ENCODE measurements at regions not wholly inside any gene's neighbourhood (a gene's known extent, or its start where the extent isn't known, plus 50 kb on each side); places are given as distances from the start of the nearest gene placed in this dataset.

DNA sequence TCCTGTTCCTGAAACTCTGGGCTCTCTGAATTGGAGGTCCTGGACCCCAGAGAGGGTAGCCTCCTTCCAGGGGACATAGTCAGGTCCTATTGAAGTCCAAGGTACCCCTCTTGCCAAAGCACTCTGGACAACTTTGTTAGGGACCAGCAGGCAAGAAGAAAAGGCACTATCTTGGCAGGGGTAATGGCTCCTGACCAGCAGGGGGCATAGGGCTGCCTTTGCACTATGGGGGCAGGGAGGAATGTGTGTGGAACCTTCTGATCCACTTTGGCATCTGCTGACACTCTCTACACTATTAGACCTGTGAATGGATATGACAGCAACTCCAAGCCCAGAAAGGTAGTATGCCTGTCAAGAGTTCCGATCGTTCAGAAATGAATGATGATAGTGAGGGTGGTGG is 179.0 kb upstream of the CD180 start:
- WGBS, result 98% methylated on average over 2 of the region's 2 CpGs
- Histone ChIP-seq H3K36me3 (ENCODE audit: control insufficient read depth in 2 of 2, insufficient read depth in 2 of 2, low read length in 1 of 2) (no peaks in the 10 kb centered on the region), H3K9me3 (ENCODE audit: control insufficient read depth in 2 of 2, insufficient read depth in 1 of 2, low read length in 1 of 2) (no peaks in the 10 kb centered on the region), H3K27me3 (ENCODE audit: control insufficient read depth in 2 of 2, insufficient read depth in 1 of 2, low read length in 1 of 2) (no peaks in the 10 kb centered on the region), H3K4me3 (ENCODE audit: low read length in 2 of 2) (no peak overlapping the region), H3K27ac (ENCODE audit: low read depth in 1 of 2, low read length in 1 of 2) (no peak overlapping the region), H3K4me1 (ENCODE audit: control insufficient read depth in 2 of 2, insufficient read depth in 2 of 2, low read length in 2 of 2) (no peaks in the 10 kb centered on the region)
- no peak for DNase-seq (ENCODE audit: low read depth in 6 of 9, low spot score in 9 of 9)

GRCh38 chr5:67374378-67374777 is 177.8 kb upstream of the CD180 start:
- no peaks in the 10 kb centered on the region for H3K9me3 ChIP-seq (ENCODE audit: control insufficient read depth in 2 of 2, insufficient read depth in 1 of 2, low read length in 1 of 2)
- H3K4me3 ChIP-seq (ENCODE audit: low read length in 2 of 2), result no peak overlapping the region
- H3K27me3 ChIP-seq (ENCODE audit: control insufficient read depth in 2 of 2, insufficient read depth in 1 of 2, low read length in 1 of 2), result no peaks in the 10 kb centered on the region
- DNase-seq (ENCODE audit: low read depth in 6 of 9, low spot score in 9 of 9), result no peak
- no peak overlapping the region for H3K27ac ChIP-seq (ENCODE audit: low read depth in 1 of 2, low read length in 1 of 2)
- no peaks in the 10 kb centered on the region for H3K4me1 ChIP-seq (ENCODE audit: control insufficient read depth in 2 of 2, insufficient read depth in 2 of 2, low read length in 2 of 2)
- H3K36me3 ChIP-seq (ENCODE audit: control insufficient read depth in 2 of 2, insufficient read depth in 2 of 2, low read length in 1 of 2), result no peaks in the 10 kb centered on the region
- 68% methylated on average over 2 of the region's 2 CpGs for WGBS

GRCh38 chr5:67373518-67373917 is 176.9 kb upstream of the CD180 start:
- WGBS, result 97% methylated on average over 1 of the region's 1 CpG
- DNase-seq (ENCODE audit: low read depth in 6 of 9, low spot score in 9 of 9), result no peak

GRCh38 chr5:67372887-67373286 is 176.3 kb upstream of the CD180 start:
- Histone ChIP-seq H3K4me1 (ENCODE audit: control insufficient read depth in 2 of 2, insufficient read depth in 2 of 2, low read length in 2 of 2) (no peaks in the 10 kb centered on the region), H3K27ac (ENCODE audit: low read depth in 1 of 2, low read length in 1 of 2) (no peak overlapping the region), H3K4me3 (ENCODE audit: low read length in 2 of 2) (no peak overlapping the region), H3K9me3 (ENCODE audit: control insufficient read depth in 2 of 2, insufficient read depth in 1 of 2, low read length in 1 of 2) (no peaks in the 10 kb centered on the region), H3K27me3 (ENCODE audit: control insufficient read depth in 2 of 2, insufficient read depth in 1 of 2, low read length in 1 of 2) (no peaks in the 10 kb centered on the region), H3K36me3 (ENCODE audit: control insufficient read depth in 2 of 2, insufficient read depth in 2 of 2, low read length in 1 of 2) (no peaks in the 10 kb centered on the region)
- 100% methylated on average over 1 of the region's 1 CpG for WGBS
- DNase-seq (ENCODE audit: low read depth in 6 of 9, low spot score in 9 of 9), result no peak

More at GRCh38 chr5:67373518-67373917, 176.9 kb upstream of the CD180 start:
- no peaks in the 10 kb centered on the region for H3K9me3 ChIP-seq (ENCODE audit: control insufficient read depth in 2 of 2, insufficient read depth in 1 of 2, low read length in 1 of 2)
- H3K27ac ChIP-seq (ENCODE audit: low read depth in 1 of 2, low read length in 1 of 2), result no peak overlapping the region
- no peaks in the 10 kb centered on the region for H3K4me1 ChIP-seq (ENCODE audit: control insufficient read depth in 2 of 2, insufficient read depth in 2 of 2, low read length in 2 of 2)
- H3K27me3 ChIP-seq (ENCODE audit: control insufficient read depth in 2 of 2, insufficient read depth in 1 of 2, low read length in 1 of 2), result no peaks in the 10 kb centered on the region
- H3K4me3 ChIP-seq (ENCODE audit: low read length in 2 of 2), result no peak overlapping the region
- H3K36me3 ChIP-seq (ENCODE audit: control insufficient read depth in 2 of 2, insufficient read depth in 2 of 2, low read length in 1 of 2), result no peaks in the 10 kb centered on the region

DNA sequence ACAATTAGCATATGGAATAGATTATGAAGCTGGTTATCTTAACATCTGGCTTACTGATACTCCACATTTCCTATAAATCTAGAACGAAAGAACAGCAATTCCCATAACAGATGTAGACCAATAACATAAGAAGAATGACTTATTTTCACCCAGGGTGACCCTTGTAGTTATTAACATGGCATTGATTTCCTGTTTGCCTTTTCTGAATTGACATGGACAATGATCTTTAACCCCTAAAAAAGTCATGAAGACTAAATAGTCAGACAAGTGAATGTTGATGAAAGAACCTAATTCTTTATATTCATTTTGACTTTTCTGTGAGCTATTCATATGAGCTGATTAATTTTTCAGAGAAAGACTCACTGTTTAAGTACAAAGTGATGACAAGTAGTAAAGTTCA is 175.3 kb upstream of the CD180 start:
- Histone ChIP-seq H3K9me3 (ENCODE audit: control insufficient read depth in 2 of 2, insufficient read depth in 1 of 2, low read length in 1 of 2) (no peaks in the 10 kb centered on the region), H3K4me1 (ENCODE audit: control insufficient read depth in 2 of 2, insufficient read depth in 2 of 2, low read length in 2 of 2) (no peaks in the 10 kb centered on the region), H3K4me3 (ENCODE audit: low read length in 2 of 2) (no peak overlapping the region), H3K27ac (ENCODE audit: low read depth in 1 of 2, low read length in 1 of 2) (no peak overlapping the region), H3K27me3 (ENCODE audit: control insufficient read depth in 2 of 2, insufficient read depth in 1 of 2, low read length in 1 of 2) (no peaks in the 10 kb centered on the region), H3K36me3 (ENCODE audit: control insufficient read depth in 2 of 2, insufficient read depth in 2 of 2, low read length in 1 of 2) (no peaks in the 10 kb centered on the region)
- 97% methylated on average over 1 of the region's 1 CpG for WGBS
- DNase-seq (ENCODE audit: low read depth in 6 of 9, low spot score in 9 of 9), result no peak

- no peak overlapping the region for H3K27ac ChIP-seq (ENCODE audit: low read depth in 1 of 2, low read length in 1 of 2)
- H3K4me1 ChIP-seq (ENCODE audit: control insufficient read depth in 2 of 2, insufficient read depth in 2 of 2, low read length in 2 of 2), result no peaks in the 10 kb centered on the region
- whole genome bisulfite sequencing, result 96% methylated on average over 5 of the region's 5 CpGs
- no peaks in the 10 kb centered on the region for H3K36me3 ChIP-seq (ENCODE audit: control insufficient read depth in 2 of 2, insufficient read depth in 2 of 2, low read length in 1 of 2)
- no peak overlapping the region for H3K4me3 ChIP-seq (ENCODE audit: low read length in 2 of 2)
- no peaks in the 10 kb centered on the region for H3K9me3 ChIP-seq (ENCODE audit: control insufficient read depth in 2 of 2, insufficient read depth in 1 of 2, low read length in 1 of 2)
- no peaks in the 10 kb centered on the region for H3K27me3 ChIP-seq (ENCODE audit: control insufficient read depth in 2 of 2, insufficient read depth in 1 of 2, low read length in 1 of 2)
- no peak for DNase-seq (ENCODE audit: low read depth in 6 of 9, low spot score in 9 of 9)
These were observed 170.2 kb upstream of the CD180 start for GRCh38 chr5:67366691-67367395.

DNA sequence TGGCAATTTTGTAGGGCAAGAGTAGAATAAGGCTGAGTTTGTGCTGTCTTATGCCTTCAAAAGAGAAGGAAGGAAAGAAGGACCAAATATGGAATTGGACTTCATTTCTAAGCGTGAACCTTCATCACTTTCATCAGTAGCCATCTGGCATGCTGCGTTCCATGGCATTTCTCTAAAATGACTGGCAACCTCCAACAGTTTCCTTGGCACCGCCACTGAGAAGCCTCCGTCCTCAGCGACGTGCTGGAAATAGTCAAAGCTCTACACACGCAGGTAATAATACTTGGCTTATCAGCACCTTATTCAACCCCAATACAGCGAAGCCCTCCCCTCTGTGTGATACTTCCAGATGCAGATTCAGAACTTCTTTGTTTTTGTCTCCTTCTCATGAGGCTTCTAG is 169.7 kb upstream of the CD180 start:
- Histone ChIP-seq H3K4me3 (ENCODE audit: low read length in 2 of 2) (no peak overlapping the region), H3K27me3 (ENCODE audit: control insufficient read depth in 2 of 2, insufficient read depth in 1 of 2, low read length in 1 of 2) (no peaks in the 10 kb centered on the region), H3K4me1 (ENCODE audit: control insufficient read depth in 2 of 2, insufficient read depth in 2 of 2, low read length in 2 of 2) (no peaks in the 10 kb centered on the region), H3K36me3 (ENCODE audit: control insufficient read depth in 2 of 2, insufficient read depth in 2 of 2, low read length in 1 of 2) (no peaks in the 10 kb centered on the region), H3K9me3 (ENCODE audit: control insufficient read depth in 2 of 2, insufficient read depth in 1 of 2, low read length in 1 of 2) (no peaks in the 10 kb centered on the region), H3K27ac (ENCODE audit: low read depth in 1 of 2, low read length in 1 of 2) (no peak overlapping the region)
- DNase-seq (ENCODE audit: low read depth in 6 of 9, low spot score in 9 of 9), result no peak
- 98% methylated on average over 8 of the region's 8 CpGs for WGBS

- H3K27ac ChIP-seq (ENCODE audit: low read depth in 1 of 2, low read length in 1 of 2), result no peak overlapping the region
- H3K4me1 ChIP-seq (ENCODE audit: control insufficient read depth in 2 of 2, insufficient read depth in 2 of 2, low read length in 2 of 2), result no peaks in the 10 kb centered on the region
- no peak for DNase-seq (ENCODE audit: low read depth in 6 of 9, low spot score in 9 of 9)
- no peaks in the 10 kb centered on the region for H3K9me3 ChIP-seq (ENCODE audit: control insufficient read depth in 2 of 2, insufficient read depth in 1 of 2, low read length in 1 of 2)
- no peaks in the 10 kb centered on the region for H3K27me3 ChIP-seq (ENCODE audit: control insufficient read depth in 2 of 2, insufficient read depth in 1 of 2, low read length in 1 of 2)
- H3K36me3 ChIP-seq (ENCODE audit: control insufficient read depth in 2 of 2, insufficient read depth in 2 of 2, low read length in 1 of 2), result no peaks in the 10 kb centered on the region
- H3K4me3 ChIP-seq (ENCODE audit: low read length in 2 of 2), result no peak overlapping the region
- WGBS, result 96% methylated on average over 3 of the region's 3 CpGs
These were observed 167.9 kb upstream of the CD180 start for GRCh38 chr5:67364381-67364970.

DNA sequence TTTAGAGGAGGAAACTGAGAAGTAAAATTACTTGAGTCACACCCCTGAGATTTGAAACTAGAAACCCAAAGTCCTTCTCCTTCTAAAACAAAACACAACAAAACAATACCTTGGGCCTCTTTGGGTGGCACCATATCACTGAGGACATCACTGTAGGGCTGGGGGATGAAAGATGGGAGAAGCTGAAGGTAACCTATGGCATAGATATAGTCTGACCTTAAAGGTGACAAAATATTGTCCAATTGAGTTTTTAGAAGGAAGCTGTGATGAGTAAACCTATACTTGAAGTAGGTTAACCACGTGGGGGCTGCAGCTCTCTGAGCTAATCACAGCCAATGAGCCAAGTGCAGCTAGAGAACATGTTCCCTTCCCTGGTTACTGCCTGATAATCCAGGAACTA is 167.4 kb upstream of the CD180 start:
- H3K4me3 ChIP-seq (ENCODE audit: low read length in 2 of 2), result no peak overlapping the region
- no peak for DNase-seq (ENCODE audit: low read depth in 6 of 9, low spot score in 9 of 9)
- WGBS, result 87% methylated on average over 1 of the region's 1 CpG
- H3K27ac ChIP-seq (ENCODE audit: low read depth in 1 of 2, low read length in 1 of 2), result no peak overlapping the region
- no peaks in the 10 kb centered on the region for H3K27me3 ChIP-seq (ENCODE audit: control insufficient read depth in 2 of 2, insufficient read depth in 1 of 2, low read length in 1 of 2)
- H3K4me1 ChIP-seq (ENCODE audit: control insufficient read depth in 2 of 2, insufficient read depth in 2 of 2, low read length in 2 of 2), result no peaks in the 10 kb centered on the region
- no peaks in the 10 kb centered on the region for H3K9me3 ChIP-seq (ENCODE audit: control insufficient read depth in 2 of 2, insufficient read depth in 1 of 2, low read length in 1 of 2)
- no peaks in the 10 kb centered on the region for H3K36me3 ChIP-seq (ENCODE audit: control insufficient read depth in 2 of 2, insufficient read depth in 2 of 2, low read length in 1 of 2)

Data from thymus (tissue), 11 donors.